ENCODE measurements at regions not wholly inside any gene's neighbourhood (a gene's known extent, or its start where the extent isn't known, plus 50 kb on each side); places are given as distances from the start of the nearest gene placed in this dataset.
"Not testable (repeated sequence)": the region's sequence is repeated elsewhere in the genome, so short reads cannot be mapped to it uniquely, and the experiment has no call there.

- not testable (repeated sequence) for DNase-seq
These were observed 49.9 kb upstream of the MSMB start for GRCh38 chr10:46095943-46096342.

- DNase-seq: no peak
These were observed 50.4 kb upstream of the MSMB start for GRCh38 chr10:46096446-46096845.

- no peak for DNase-seq
These were observed 51.0 kb upstream of the MSMB start for GRCh38 chr10:46096909-46097575.

- no peak for DNase-seq
These were observed 51.7 kb upstream of the MSMB start for GRCh38 chr10:46097576-46098317.

- no peak for DNase-seq
These were observed 52.3 kb upstream of the MSMB start for GRCh38 chr10:46098386-46098785.

GRCh38 chr10:46098925-46099324 lies 52.9 kb upstream of the MSMB start:
- DNase-seq: not testable (repeated sequence)

GRCh38 chr10:46104071-46104585 lies 58.1 kb upstream of the MSMB start:
- no peak for DNase-seq

GRCh38 chr10:46105416-46105815 lies 59.3 kb upstream of the MSMB start:
- DNase-seq: not testable (repeated sequence)

- peak in 1 of 2 donors; percentile 23 for DNase-seq
These were observed 59.9 kb upstream of the MSMB start for GRCh38 chr10:46105856-46106409.

- DNase-seq: peak; percentile 31 to 61
These were observed 60.6 kb upstream of the MSMB start for GRCh38 chr10:46106410-46107255.

- not testable (repeated sequence) for DNase-seq
These were observed 62.1 kb upstream of the MSMB start for GRCh38 chr10:46108158-46108499.

- not testable (repeated sequence) for DNase-seq
These were observed 108.2 kb upstream of the MSMB start for GRCh38 chr10:46154271-46154670.

- not testable (repeated sequence) for DNase-seq
These were observed 108.6 kb upstream of the MSMB start for GRCh38 chr10:46154683-46155082.

GRCh38 chr10:46156866-46157265 lies 110.8 kb upstream of the MSMB start:
- not testable (repeated sequence) for DNase-seq

GRCh38 chr10:46169736-46170135 lies 117.1 kb upstream of the ANTXRL start:
- no peak for DNase-seq

- DNase-seq: no peak
These were observed 116.0 kb upstream of the ANTXRL start for GRCh38 chr10:46170789-46171188.

- no peak for DNase-seq
These were observed 115.1 kb upstream of the ANTXRL start for GRCh38 chr10:46171661-46172060.

GRCh38 chr10:46175296-46175695 lies 111.5 kb upstream of the ANTXRL start:
- no peak for DNase-seq

GRCh38 chr10:46175831-46176230 lies 111.0 kb upstream of the ANTXRL start:
- DNase-seq: no peak

- not testable (repeated sequence) for DNase-seq
These were observed 99.4 kb upstream of the ANTXRL start for GRCh38 chr10:46187431-46187830.

- DNase-seq: no peak
These were observed 89.7 kb upstream of the ANTXRL start for GRCh38 chr10:46197050-46197449.

GRCh38 chr10:46198516-46198915 lies 88.3 kb upstream of the ANTXRL start:
- no peak for DNase-seq

GRCh38 chr10:46202405-46202804 lies 84.4 kb upstream of the ANTXRL start:
- DNase-seq: not testable (repeated sequence)
